ENCODE measurements at regions not wholly inside any gene's neighbourhood (a gene's known extent, or its start where the extent isn't known, plus 50 kb on each side); places are given as distances from the start of the nearest gene placed in this dataset.

- no peak overlapping the region for H3K4me2 ChIP-seq
- H3K79me2 ChIP-seq (ENCODE audit: low read depth) = no peaks in the 10 kb centered on the region
- no TSS peak for BruUV-seq (replicated peaks)
- H3K4me1 ChIP-seq (replicated peaks; ENCODE audit: insufficient read depth) = no peaks in the 10 kb centered on the region
- H3K9me3 ChIP-seq (ENCODE audit: insufficient read depth, low read depth) = no peaks in the 10 kb centered on the region
- no peaks in the 10 kb centered on the region for H3K36me3 ChIP-seq (ENCODE audit: low read depth)
- ChIA-PET POLR2A (ENCODE audit: unreplicated experiment) (no interaction called here), CTCF (no interaction called here)
- H3K9me2 ChIP-seq (ENCODE audit: insufficient read depth) = no peaks in the 10 kb centered on the region
- no peak overlapping the region for H3K4me3 ChIP-seq
- no peak for DNase-seq
- peaks cover 7% of the 10 kb centered on the region; the same call in 1 of the 2 replicates for H3K27me3 ChIP-seq (ENCODE audit: insufficient read depth, low read depth)
- TF ChIP-seq CTCF (conservative IDR thresholded peaks at IDR 0.05) = no peak
- no peak for TF ChIP-seq EZH2 (IDR thresholded peaks at IDR 0.05; ENCODE audit: low read depth)
- H3F3A ChIP-seq (ENCODE audit: insufficient read depth, low read depth) = no peaks in the 10 kb centered on the region
- intact Hi-C loops (cut with micrococcal nuclease; ENCODE audit: unreplicated experiment) = no loop called here
- H4K20me1 ChIP-seq (ENCODE audit: insufficient read depth) = no peaks in the 10 kb centered on the region
- H3K27ac ChIP-seq = no peak overlapping the region
- no peak overlapping the region for H2AFZ ChIP-seq
Measured at GRCh38 chr2:41618754-41619153, 429.1 kb upstream of the PKDCC start.

- Histone ChIP-seq H2AFZ (no peak overlapping the region), H3K4me1 (replicated peaks; ENCODE audit: insufficient read depth) (no peaks in the 10 kb centered on the region), H3K36me3 (ENCODE audit: low read depth) (no peaks in the 10 kb centered on the region), H3K9me2 (ENCODE audit: insufficient read depth) (no peaks in the 10 kb centered on the region), H3K27ac (no peak overlapping the region), H3K79me2 (ENCODE audit: low read depth) (no peaks in the 10 kb centered on the region), H3K4me2 (no peak overlapping the region), H3K27me3 (ENCODE audit: insufficient read depth, low read depth) (peaks cover 7% of the 10 kb centered on the region), H3K9me3 (ENCODE audit: insufficient read depth, low read depth) (no peaks in the 10 kb centered on the region), H4K20me1 (ENCODE audit: insufficient read depth) (no peaks in the 10 kb centered on the region), H3F3A (ENCODE audit: insufficient read depth, low read depth) (no peaks in the 10 kb centered on the region), H3K4me3 (no peak overlapping the region)
- intact Hi-C loops (cut with micrococcal nuclease; ENCODE audit: unreplicated experiment) = no loop called here
- BruUV-seq (replicated peaks) = no TSS peak
- POLR2A ChIA-PET (ENCODE audit: unreplicated experiment) = no interaction called here
- no peak for TF ChIP-seq CTCF (conservative IDR thresholded peaks at IDR 0.05)
- TF ChIP-seq EZH2 (IDR thresholded peaks at IDR 0.05; ENCODE audit: low read depth) = no peak
- CTCF ChIA-PET = no interaction called here
- no peak for DNase-seq
Measured at GRCh38 chr2:41621095-41621494, 426.7 kb upstream of the PKDCC start.

DNA sequence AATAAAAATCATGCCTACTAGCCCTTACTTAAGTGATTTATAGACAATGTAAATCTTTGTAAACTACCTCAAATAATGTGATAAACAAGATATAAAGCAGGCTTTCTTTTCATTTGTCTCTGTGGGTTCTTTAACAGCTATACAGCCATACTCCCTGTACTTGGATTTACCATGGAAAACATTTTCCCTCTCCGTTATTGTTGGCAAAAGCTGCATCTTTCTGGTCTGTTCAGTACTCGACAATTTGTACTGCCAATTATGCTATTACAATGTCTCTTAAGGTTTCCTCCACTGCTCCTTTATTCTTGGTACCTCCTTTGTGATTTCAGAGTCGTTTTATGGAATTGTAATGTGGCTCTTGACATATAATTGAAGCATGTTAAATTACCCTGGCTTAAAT lies 426.3 kb upstream of the PKDCC start:
- Histone ChIP-seq H3F3A (ENCODE audit: insufficient read depth, low read depth) (no peaks in the 10 kb centered on the region), H3K4me1 (replicated peaks; ENCODE audit: insufficient read depth) (no peaks in the 10 kb centered on the region), H3K36me3 (ENCODE audit: low read depth) (no peaks in the 10 kb centered on the region), H3K27me3 (ENCODE audit: insufficient read depth, low read depth) (peaks cover 7% of the 10 kb centered on the region), H3K9me3 (ENCODE audit: insufficient read depth, low read depth) (no peaks in the 10 kb centered on the region), H4K20me1 (ENCODE audit: insufficient read depth) (no peaks in the 10 kb centered on the region), H3K9me2 (ENCODE audit: insufficient read depth) (no peaks in the 10 kb centered on the region), H3K4me3 (no peak overlapping the region), H3K79me2 (ENCODE audit: low read depth) (no peaks in the 10 kb centered on the region), H2AFZ (no peak overlapping the region), H3K27ac (no peak overlapping the region), H3K4me2 (no peak overlapping the region)
- ChIA-PET POLR2A (ENCODE audit: unreplicated experiment) (no interaction called here), CTCF (no interaction called here)
- no TSS peak for BruUV-seq (replicated peaks)
- intact Hi-C loops (cut with micrococcal nuclease; ENCODE audit: unreplicated experiment) = no loop called here
- TF ChIP-seq EZH2 (IDR thresholded peaks at IDR 0.05; ENCODE audit: low read depth) = no peak
- no peak for TF ChIP-seq CTCF (conservative IDR thresholded peaks at IDR 0.05)
- no peak for DNase-seq

Data from PC-9 (cell line).